Activated naive CD4-positive, alpha-beta T cell treated with anti-CD3 and anti-CD28 coated beads, Interleukin-2, amount 50 U/mL, for 16 hours (primary cell): ENCODE measurements at regions not wholly inside any gene's neighbourhood (a gene's known extent, or its start where the extent isn't known, plus 50 kb on each side); places are given as distances from the start of the nearest gene placed in this dataset.
A peak's percentile ranks its signal among the peaks of the same experiment; 100 is the strongest.

Experiments
- DNase-seq: peaks from one replicate; pipeline ENCODE4 v3.0.0-alpha.2; 2020

DNA sequence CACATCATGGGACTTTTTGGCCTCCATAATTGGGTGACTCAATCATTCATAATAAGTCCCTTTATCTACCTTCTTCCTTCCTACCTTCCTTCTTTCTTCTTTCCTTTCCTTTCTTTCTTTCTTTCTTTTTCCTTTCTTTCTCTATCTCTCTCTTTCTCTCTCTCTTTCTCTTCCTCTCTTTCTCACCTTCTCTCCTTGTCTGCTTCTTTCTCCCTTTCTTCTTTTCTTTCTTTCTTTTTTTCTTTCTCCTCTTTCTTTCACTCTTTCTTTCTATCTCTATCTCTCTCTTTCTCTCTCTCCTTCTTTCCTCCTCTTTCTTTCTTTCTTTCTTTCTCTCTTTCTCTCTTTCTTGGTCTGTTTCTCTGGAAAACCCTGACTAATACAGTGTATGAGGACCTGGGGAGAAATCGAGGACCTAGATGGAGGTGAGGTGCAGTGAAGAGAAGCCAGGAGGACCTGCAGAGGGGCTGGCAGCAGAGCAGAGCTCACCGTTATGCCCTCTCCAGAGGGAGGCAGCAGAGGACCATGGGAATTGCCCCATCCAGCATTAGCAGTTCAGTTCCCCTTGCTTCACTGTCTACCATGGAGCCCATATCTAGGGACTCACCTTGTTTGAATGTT is 52.7 kb upstream of the BTRC start:
- peak; percentile 46 for DNase-seq

DNA sequence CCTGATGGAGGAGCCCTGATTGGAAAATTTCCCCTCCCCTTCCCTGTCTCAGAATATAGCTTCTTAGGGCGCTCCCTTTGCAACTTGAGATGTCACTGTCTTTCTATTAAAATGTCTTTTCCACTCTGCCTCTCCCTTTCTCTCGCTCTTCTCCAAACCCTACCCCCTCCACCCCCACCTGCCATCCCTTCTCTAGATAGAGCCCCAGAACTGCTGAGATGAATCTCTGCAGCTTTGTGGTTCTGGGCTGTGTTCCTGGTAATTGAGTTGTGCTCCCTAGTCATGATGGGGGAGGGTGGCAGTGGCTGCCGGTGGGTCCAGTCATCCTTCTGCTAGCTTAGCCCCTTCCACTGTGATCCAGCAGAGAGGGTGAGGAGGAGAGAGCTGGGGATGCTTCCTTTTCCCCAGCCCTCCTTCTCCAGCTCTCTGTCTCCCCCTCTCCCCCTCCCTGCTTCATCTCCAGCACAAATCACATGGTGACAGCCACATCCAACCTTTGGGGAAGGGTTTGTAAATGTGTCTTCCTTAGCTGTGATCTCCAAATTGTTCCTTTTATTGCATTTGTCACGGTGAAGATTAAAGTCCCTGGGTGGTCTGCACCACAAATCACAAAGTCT is 50.8 kb upstream of the BTRC start:
- no peak for DNase-seq
